ENCODE measurements at regions not wholly inside any gene's neighbourhood (a gene's known extent, or its start where the extent isn't known, plus 50 kb on each side); places are given as distances from the start of the nearest gene placed in this dataset.
"Not testable (repeated sequence)": the region's sequence is repeated elsewhere in the genome, so short reads cannot be mapped to it uniquely, and the experiment has no call there.

DNA sequence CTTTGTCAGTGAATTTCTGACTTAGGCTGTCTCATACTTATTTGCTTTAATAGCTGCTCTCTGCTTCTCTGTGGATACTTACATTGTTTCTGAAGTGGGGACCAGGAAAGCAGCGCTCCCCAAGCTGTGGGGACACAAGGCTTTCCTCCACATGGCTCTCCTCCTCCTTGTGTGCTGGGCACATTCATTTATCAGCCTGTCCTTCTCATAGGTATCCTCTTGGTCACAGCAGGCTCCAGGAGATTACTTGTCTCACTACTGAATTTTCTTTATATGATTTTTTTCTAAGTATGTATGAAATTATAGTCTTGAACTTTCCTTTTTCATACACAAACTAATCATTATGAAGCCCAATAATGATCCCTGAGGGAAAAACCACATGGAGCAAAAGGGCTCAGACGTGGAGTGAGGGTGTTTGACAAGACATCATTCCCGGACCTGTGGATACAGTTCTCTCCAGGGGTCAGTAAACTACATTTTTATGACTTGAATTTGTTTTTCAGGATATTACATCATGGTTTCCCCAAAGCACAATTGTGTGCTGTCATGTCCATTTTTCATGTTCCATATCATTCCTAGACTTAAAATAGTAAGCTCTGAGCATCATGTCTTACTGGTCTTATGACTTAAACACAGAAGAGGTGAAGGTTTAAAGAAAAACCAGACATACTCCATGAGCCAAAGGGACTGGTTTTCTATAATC, 234.5 kb downstream of the PCSK1 start:
- FAIRE-seq: no peak

DNA sequence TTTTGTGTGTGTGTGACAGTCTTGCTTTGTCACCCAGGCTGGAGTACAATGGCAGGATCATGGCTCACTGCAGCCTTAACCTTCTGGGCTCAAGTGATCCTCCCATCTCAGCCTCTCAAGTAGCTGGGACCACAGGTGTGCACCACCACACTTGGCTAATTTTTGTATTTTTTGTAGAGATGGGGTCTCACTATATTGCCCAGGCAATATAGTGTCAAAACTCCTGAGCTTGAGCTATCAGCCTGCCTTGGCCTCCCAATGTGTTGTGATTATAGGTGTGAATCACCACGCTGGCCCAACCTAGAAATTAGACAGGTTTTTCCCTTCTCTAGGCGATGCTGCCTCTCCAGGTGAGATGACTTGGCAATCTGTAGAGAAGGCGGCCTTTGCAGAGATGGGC, 235.3 kb downstream of the PCSK1 start:
- FAIRE-seq: not testable (repeated sequence)

DNA sequence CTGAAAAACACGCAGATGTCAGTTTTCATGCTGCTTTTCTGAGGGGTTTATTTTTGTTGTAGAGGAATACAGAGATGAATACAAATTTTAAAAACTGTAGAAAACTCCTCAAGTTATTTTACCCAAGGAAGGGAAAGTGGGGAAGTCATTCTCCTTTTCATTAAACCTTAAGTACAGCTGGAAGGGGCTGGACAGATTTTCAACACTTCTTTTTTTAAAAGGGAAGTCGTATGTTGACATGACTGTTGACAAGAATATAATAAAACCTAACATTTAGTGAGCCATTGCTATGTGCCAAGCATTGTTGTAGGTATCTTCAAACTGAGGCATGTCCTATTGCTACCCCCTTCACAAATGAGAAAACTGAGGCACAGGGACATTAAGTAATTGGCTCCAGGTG, 235.7 kb upstream of the ELL2 start:
- no peak for FAIRE-seq

DNA sequence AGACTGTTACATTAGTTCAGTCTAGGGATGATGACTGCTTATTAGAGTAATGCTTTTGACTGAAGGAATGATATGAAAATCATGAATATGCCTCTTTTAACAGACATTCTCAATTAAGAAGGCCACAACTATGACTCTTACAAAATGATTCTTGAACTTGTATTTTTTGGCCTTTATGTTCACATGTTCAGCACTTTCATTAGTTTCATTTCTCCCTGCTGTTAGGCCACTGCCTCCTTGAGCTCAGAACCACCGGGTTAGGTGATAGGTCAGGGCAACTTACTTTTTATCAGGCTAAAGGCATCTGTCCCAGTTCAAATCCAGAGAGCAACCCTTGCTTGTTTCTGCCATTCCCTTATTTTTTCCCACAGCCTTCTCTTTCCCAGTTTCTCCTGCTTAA, 235.2 kb upstream of the ELL2 start:
- no peak for FAIRE-seq

DNA sequence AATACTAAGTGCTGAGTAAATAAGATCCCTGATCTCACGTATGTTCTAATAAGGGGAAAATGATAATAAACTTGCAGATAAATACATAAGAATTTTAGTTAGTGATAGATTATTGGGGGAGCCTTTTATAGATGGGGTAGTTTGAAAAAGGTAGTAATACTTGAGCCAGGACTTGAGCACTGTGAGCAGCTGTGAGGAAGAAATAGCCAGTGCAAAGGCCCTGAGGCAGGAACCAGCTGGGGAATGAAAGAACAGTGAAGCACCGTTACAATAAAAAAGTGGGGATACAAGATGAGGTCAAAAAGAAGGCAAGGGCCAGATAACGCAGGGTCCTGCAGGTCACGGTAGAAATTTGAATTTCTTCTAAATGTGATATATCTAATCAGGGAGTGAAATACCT, 234.8 kb upstream of the ELL2 start:
- FAIRE-seq: no peak

DNA sequence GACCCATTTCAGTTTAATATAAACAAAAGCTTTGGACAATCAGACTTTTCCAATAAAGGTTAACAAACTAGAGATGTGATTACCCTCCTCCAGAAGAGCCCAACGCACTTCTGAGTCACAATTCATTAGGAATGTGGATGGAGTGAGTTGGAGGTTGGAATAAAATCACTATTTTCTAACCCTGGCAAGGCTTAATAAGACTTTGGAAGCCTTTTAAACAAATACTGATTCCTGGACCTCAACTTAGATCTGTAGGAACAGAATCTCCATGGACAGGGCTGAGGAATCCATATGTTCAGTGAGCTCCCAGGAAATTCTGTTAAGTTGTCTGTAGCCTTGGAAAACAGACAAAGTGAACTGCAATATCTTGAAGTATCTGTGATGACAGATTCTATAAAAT, 233.5 kb upstream of the ELL2 start:
- FAIRE-seq: no peak

DNA sequence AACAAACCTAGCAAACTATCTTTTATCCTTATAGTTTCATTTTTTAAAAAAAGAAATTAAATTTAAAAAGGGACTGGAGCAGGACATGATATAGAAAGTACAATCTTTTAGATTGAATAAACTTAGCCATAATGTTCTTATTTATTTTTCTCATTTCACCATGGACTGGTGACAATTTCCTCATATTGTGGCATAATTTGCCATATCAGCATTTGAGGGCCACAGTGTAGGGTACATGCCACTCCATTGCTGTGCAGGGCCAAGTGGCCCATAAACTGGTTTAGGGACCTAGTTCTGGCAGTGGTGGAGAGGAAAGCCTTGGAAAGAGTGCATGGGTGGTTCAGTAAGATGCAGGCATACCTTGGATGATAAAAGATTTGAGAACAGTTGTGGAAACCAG, 232.9 kb upstream of the ELL2 start:
- no peak for FAIRE-seq

DNA sequence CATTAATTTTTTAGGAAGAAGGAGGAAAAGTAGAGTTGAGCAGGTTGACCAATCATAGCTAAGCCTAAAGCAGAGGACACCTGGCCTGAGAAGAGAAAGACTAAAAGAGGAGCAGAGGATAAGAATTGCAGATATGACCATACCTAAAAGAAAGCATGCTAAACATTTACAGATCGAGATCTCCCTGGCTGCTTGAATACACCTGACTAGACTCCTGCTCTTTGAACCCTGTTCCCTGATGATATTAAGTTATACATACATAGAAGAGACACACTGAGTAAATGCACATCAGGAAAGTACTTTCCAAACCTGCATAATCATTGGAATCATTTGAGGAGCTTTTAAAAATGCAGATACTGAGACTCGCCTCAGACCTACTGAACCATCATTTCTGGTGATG, 232.3 kb upstream of the ELL2 start:
- FAIRE-seq: no peak

DNA sequence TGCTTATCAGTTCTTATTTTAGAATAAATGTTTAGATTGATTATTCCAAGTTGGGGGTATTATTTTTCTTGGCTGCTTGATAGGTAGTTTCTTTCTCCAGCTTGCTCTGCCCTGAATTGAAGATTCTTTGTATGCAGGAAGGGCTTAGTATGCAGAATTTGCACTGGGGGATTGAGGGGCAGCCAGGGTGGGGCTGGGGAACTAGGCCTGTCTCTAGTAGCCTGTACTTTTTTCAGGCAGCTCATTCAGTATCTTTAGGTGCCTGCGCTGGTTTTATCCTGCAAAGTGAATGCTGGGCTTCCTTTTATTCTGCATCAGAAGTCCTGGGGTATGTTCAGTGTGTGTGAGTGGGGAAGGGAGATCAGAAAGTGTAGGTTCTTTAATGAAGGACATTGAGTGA, 228.3 kb upstream of the ELL2 start:
- no peak for FAIRE-seq

DNA sequence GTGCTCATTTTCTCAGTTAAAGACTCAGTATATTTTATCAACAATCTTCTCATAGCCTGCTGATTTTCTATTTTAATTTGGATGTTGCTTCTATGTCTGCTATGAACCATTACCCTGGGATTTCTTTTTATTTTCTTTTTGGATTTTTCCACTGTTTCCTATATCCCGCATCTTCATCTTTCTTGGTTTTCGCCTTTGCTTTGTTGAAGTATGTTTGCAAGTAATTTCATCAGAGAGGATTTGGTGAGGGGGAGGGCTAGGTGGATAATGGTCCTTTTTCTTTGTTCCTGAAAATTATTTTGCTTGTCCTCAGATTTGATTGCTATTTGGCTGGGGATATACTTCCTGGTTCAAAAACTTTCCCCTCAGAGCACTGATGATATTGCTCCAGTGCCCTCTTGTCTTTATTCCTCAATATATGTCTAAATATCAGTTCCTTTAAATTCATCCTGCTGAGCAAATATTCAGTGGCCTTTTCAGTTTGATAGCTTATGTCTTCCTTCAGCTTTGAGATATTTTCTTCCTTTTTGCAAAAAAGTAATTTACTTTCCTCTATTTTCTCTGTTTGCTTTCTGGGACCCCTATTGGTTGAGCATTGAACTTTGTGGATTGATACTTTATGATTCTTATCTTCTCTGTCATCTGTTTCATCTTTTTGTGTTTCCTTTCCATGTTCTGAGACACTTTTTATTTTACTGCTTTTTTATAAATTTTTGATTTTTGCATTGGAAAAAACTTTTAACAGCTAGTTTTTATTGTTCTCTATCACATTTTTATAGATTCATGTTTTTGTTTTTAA, 227.6 kb upstream of the ELL2 start:
- no peak for FAIRE-seq

DNA sequence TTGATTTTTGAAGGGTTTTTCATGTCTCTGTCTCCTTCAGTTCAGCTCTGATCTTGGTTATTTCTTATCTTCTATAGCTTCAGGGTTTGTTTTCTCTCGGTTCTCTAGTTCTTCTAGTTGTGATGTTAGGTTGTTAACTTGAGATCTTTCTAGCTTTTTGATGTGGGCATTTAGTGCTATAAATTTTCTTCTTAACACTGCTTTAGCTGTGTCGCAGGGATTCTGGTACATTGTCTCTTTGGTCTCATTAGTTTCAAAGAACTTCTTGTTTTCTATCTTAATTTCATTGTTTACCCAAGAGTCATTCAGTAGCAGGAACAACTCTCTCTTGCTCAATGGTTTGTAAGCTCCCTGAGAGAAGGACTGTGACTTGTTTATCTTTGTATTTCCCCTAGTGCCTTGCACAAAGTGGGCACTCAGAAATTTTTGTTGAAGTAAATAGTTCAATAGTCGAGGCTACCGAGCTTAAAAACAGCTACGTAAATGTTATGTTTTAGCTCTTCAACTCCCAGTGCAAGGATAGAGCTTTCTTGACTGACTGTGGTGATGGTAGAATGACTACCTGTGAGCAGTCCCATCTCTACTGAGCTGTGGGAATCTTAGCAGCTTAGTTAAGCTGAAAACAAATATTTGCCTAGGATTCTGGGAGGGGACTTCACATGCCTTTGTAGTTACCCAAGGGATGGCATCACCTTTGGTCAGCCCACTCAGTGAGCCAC, 225.8 kb upstream of the ELL2 start:
- no peak for FAIRE-seq

DNA sequence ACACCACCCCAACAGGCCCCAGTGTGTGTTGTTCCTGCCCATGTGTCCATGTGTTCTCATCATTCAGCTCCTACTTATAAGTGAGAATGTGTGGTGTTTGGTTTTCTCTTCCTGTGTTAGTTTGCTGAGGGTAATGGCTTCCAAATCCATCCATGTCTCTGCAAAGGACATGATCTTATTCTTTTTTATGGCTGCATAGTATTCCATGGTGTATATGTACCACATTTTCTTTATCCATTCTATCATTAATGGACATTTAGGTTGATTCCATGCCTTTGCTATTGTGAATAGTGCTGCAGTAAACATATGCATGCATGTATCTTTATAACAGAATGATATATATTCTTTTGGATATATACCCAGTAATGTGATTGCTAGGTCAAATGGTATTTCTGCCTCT, 222.9 kb upstream of the ELL2 start:
- not testable (repeated sequence) for FAIRE-seq

DNA sequence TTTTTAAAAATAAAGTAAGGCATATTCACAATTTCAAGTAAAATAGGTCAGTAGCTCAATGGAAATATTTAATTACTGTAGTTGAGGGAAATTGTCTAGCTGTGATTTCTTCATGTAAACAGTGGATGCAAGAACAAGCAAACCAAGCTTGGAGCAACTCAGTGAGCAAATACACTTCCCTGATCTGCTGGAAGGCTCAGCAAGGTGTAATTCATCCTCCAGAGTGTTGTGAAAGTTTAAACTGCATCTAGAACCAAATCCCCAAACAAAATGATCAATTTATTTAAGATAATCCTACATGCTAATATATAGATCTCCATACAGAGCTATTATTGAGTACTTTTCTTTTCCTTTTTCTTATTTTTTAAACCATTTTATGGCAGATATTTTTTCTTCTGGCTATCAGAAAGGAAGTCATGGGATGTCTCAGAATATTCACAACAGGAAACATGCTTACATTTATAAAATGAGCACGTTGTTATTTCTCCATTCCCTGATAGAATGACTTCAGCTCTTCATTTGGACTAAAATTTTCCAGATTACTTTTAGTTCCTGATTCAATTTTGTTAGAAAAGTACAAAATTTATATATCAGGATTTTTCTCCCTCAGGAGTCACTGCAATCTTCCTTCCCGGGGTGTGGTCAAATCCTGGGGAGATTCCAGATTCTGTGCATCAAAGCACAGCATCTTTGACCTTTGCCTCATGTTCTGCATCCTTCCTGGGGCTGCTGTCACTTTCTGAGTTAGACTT, 219.2 kb upstream of the ELL2 start:
- FAIRE-seq: no peak

DNA sequence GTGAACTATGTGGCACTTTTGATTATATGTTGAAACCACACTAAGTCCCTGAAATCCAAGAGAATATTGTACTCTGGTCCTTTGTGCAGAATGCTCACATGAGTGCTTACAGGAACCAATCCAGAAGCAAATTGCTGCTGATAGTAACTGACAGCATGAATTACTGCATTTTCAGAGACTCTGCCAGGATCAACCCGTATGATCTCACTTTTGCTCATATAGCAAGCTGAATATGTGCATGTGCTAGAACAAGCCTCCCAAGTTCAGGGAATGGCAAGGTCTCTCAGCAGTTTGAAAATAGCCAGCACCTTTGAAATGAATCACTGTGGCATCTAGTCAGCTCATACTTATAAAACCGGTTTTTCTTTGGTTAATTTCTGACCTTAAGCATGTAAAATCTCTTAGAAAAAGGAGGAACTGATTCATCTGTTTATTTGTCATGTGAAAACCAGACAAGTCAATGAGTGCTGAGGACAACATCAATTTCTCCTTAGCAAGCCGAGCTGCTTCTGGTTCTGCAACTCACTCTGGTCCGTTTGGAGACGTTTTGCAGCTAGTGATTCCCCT, 215.7 kb upstream of the ELL2 start:
- no peak for FAIRE-seq

DNA sequence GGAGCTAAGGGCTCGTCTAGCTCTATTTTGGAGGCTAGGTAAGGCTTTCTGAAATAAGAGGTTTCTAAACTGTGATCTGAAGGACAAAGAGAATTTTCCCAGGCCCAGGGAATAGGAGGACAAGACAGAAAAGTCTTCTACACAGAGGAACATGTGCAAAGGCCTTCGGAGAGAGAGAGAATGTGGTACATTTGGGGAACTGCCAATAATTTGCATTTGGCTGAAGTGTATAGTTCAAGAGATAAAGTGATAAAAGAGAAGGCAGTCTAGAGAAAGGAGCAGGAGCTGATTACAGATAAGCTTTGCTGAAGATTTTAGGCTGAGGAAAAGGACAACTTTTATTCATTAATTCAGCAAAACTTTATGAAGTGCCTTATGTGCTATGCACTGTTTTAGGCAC, 214.4 kb upstream of the ELL2 start:
- FAIRE-seq: no peak

DNA sequence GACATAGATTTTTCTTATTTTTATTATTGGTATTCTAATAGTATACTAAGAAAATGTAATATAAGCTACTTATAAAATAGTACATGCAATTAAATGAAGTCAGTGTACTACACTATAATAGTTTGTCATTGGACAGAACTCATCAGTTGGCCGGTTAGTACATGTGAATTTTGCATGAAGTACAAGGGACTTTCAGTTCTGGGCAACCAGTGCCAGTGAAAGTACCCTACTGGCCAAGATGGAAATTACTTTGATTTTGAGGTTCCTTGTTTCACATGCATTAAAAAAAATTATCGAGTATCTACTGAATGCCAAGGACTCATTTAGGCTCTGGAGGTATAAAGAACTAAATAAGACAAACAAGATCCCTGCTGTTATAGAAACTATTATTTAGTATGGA, 213.4 kb upstream of the ELL2 start:
- FAIRE-seq: no peak

DNA sequence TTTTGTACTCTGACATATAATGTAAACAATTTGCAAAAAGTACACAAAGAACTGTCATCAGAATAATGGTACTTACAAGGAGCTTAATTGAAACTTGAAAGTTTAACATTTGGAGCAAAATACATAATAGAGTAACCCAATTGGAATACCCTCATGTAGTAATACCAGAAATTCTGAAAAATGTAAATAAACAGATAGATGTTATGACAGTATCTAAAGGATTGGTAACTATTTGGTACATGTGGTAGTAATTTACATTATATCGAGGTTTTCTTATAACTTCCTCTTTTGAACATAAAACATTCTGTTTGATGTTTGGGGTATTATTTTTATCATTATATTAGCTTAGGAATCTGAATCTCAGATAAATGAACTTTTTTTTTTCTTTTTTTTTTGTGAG, 211.7 kb upstream of the ELL2 start:
- no peak for FAIRE-seq

DNA sequence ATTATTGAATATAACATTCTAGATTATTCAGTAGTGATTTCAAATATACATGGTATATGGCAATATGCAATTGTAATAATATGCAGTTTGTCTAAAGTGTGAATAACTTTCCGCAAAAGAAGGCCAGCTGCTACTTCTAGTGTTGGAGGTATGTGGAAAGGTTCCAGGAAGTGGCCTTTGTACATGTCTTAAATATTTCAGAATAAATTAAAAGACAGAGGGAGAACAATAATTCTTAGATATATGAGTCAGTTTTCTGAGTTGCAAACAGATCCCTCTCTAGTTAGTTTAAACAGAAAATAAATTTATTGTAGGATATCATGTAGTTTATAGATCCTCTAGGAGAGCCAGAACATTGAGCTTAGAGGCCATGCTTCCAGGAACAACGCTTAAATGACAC, 210.8 kb upstream of the ELL2 start:
- no peak for FAIRE-seq

DNA sequence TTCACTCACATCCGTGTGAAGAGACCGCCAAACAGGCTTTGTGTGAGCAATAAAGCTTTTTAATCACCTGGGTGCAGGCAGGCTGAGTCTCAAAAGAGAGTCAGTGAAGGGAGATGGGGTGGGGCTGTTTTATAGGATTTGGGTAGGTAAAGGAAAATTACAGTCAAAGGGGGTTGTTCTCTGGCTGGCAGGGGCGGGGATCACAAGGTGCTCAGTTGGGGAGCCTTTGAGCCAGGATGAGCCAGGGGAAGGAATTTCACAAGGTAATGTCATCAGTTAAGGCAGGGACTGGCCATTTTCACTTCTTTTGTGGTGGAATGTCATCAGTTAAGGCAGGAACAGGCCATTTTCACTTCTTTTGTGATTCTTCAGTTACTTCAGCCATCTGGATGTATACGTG, 210.3 kb upstream of the ELL2 start:
- FAIRE-seq: not testable (repeated sequence)

DNA sequence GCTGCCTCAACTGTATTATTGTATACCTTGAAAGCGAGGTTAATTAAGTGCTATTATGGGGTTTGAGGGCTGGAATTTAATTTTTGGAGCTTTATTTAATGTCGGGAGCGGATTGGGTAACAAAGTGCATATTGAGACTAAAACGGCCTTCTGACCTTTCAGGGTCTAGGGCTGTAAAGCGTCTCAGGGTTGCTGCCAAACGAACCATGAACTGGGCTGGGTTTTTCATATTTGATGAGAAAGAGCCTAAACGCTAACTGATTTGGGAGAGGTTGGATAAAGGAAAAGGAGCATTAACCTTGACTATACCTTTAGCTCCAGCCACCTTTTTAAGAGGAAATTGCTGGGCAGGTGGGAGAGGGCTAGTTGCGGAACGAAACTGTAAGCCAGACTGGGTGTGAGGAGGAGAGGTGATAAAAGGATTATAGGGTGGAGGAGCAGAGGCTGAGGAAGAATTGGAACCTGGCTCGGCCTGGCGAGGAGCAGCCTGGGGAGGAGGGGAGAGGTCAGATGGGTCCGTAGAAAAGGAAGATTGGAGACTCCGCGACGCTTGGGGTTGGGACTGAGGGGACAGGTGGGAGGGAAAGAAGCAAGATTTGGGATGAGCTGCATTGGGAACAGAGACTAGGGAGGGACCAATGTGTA, 209.0 kb upstream of the ELL2 start:
- not testable (repeated sequence) for FAIRE-seq

DNA sequence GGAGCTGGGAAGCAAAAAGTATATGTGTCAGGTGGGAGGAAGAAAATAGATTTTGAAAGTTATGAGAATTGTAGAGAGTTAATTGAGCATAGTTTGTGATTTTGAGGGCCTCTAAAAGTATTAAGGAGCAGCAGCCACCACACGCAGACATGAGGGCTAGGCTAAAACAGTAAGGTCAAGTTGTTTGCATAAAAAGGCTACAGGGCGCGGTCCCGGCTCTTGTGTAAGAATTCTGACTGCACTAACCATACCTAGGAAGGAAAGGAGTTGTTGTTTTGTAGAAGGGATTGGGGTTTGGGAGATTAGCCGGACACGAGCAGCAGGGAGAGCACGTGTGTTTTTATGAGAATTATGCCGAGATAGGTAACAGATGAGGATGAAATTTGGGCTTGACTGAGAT, 207.2 kb upstream of the ELL2 start:
- FAIRE-seq: not testable (repeated sequence)

DNA sequence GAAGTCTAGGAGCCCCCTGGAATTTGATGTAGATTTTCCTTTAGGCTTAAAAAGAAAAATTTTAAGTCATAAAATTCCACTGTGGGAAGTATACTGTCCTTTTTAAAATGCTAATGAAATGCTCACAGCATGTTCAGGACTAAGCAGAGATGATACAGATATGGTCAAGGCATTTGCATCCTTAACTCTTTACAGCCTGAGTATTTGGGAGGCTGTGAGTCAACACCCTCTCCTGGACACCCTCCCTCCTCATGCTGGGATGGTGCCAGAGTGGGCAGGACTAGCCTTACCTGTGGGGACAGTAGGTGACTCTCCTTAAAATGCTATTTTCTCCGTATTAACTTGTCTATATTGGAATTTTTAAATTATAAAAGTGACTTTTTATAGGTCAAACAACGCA, 197.4 kb upstream of the ELL2 start:
- no peak for FAIRE-seq
